HG03103 (cell line): ENCODE measurements at regions not wholly inside any gene's neighbourhood (a gene's known extent, or its start where the extent isn't known, plus 50 kb on each side); places are given as distances from the start of the nearest gene placed in this dataset.

Source experiments
- ATAC-seq: cut with Tn5 transposase; IDR thresholded peaks from one replicate; pipeline ENCODE4 v1.9.1; 2021; ENCODE audit warnings: low read depth; ENCODE audit not compliant: unreplicated experiment

DNA sequence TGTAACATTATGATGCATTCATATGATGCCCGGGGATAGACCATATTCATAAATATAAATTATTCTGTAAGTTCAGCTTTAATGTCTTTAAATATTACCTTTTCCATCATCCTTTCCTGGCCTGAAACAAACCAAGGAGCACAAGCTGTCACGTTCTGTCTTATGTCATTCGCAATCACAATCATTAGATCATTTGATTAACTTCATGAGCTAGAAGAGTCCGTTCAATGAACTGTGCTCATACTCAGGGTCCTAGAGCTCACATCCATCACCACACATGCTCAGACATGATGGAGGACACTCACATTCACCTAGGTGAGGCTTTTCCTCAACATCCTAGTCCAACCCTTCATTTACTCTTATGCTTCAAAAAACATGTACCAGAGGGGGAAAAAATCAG is 599.0 kb upstream of the ID2 start:
- no peak for ATAC-seq

DNA sequence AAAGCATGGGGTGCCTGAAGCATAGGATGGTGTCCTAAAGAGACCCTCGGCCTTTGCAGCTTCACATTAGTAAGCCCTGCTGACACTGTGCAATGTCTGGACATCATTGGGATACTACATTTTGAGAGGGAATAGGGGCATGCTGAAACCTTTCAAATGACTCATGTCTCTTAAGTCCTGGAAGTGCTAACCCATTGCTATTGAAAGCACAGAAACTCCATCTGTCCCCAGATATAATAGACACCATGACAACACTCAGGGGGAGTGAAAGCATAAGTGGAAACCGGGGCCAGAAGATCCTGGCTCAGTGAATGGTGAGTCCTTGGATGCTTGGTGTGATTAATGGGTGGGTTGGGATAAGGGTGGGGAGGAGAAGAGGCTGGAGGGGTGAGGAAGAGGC is 595.5 kb upstream of the ID2 start:
- ATAC-seq: no peak

DNA sequence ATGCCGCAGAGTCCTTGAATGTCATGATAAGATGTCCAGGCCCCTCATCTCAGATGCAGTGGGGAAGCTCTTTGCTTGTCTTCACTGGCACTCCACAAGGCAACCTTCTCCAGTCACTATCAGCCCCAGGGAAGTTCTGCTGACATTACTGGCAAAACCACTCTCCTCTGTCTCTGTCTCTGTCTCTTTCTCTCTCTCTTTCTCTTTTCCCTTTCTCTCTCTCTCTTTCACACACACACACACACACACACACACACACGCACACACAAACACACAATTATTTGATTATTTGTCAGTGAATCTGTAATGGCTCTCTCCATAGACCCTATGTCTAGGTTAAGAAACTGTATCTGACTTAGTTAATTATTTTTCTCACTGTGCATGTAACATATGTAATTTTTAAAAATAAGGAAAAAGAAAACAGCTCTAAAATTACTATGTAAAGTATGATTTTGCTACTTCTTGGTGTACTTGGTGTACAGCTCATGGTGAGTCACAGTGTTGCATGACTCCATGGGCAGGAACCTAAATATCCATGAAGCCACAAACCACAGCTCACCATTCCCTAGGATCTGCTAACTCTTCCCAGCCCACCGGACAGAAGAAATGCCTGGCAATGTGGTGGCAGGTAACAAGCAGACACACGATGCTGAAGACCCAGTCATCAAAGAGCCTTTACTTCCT is 594.9 kb upstream of the ID2 start:
- no peak for ATAC-seq

- no peak for ATAC-seq
Observed at GRCh38 chr2:8087480-8087840, 594.4 kb upstream of the ID2 start.

DNA sequence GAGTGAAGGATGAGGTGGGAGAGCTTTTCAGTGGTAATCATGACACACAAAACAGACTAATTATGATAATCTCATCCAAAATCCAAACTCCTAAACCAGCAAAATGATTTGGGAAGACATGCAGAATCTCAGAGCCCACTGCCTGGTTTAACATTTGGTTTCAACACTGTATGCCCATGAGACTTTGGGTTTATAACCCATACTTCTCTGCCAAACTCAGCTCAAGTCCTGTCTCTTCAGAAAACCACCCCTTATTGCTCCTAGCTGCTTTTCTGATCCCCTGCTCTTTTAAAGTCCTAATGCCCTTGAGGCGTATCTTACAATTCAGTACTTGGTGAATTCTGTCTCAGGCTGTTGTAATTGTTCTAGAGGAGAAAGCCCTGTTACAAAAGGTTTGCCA is 593.0 kb upstream of the ID2 start:
- ATAC-seq: no peak

GRCh38 chr2:8089596-8089995 is 592.3 kb upstream of the ID2 start:
- no peak for ATAC-seq

- no peak for ATAC-seq
Observed at GRCh38 chr2:8090748-8091700, 590.8 kb upstream of the ID2 start.

DNA sequence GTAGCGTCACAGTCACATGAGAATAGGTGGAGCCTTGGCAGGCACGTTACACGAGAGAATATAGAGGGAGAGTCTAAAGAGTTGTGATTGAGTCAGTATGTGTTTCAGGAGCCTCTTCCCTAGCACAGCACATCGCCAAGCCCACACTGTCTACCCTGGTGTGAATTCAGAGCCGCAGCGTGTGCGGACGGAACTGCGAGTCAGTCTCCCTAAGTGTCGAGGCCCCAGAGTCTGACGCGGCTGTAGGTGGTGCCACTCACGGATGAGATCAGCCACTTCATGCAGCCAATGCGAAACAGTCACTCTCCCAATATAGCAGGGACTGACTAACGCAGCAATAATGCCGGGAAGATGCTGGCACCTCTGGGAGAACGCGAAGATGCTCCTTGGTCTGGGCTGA is 587.3 kb upstream of the ID2 start:
- no peak for ATAC-seq

- no peak for ATAC-seq
Observed at GRCh38 chr2:8095978-8096377, 585.9 kb upstream of the ID2 start.

GRCh38 chr2:8096484-8096883 is 585.4 kb upstream of the ID2 start:
- ATAC-seq: no peak

GRCh38 chr2:8098476-8099266 is 583.2 kb upstream of the ID2 start:
- no peak for ATAC-seq

DNA sequence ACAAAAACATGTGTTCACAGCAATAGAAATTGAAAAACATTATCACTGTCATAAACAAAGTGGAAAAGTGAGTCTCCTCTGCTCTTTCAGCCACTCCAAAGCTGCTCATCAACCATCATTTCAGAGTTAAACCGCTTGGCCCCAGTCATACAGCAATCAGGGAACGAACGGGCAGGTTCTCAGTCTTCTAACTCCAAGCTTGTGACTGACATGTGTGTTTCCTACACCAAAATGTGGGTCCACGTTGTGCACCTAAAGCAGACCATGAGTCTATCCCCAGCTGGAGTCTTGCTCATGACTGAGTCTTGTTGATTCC is 582.6 kb upstream of the ID2 start:
- no peak for ATAC-seq

GRCh38 chr2:8101614-8102277 is 580.1 kb upstream of the ID2 start:
- ATAC-seq: no peak

GRCh38 chr2:8102470-8102869 is 579.4 kb upstream of the ID2 start:
- ATAC-seq: no peak

GRCh38 chr2:8103085-8103708 is 578.7 kb upstream of the ID2 start:
- no peak for ATAC-seq

GRCh38 chr2:8107150-8107549 is 574.7 kb upstream of the ID2 start:
- ATAC-seq: no peak

GRCh38 chr2:8107621-8108378 is 574.1 kb upstream of the ID2 start:
- ATAC-seq: no peak

DNA sequence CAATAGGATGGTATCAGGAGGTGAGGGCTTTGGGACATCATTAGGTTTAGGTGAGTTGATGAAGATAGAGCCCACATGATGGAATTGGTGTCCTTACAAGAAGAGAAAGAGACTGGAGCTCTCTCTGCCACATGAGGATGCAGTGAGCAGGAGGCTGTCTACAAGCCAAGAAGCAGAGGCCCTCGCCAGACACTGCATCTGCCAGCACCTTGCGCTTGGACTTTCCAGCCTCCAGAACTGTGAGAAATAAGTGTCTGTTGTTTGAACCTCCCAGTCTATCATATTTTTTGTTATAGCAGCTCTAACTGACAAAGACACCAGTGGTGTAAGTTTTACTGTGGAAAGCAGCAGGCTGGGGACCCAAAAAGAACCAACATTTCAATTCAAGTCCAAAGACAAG is 571.1 kb upstream of the ID2 start:
- no peak for ATAC-seq

DNA sequence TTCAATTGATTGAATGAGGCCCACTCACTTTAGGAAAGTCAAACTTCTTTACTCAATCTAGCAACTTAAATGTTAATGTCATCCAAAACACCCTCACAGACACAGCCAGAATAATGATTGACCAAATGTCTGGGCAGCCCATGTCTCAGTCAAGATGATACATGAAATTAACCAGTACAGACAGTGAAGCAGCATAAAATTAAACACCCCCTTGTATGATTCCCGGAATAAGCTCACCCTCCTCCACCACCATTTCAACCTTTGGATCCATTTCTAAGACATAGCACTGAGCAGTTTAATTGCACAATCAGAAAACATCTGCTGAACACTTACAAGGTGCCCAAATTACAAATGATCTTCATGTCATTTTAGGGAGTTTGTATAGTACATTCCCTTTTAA is 570.7 kb upstream of the ID2 start:
- no peak for ATAC-seq

DNA sequence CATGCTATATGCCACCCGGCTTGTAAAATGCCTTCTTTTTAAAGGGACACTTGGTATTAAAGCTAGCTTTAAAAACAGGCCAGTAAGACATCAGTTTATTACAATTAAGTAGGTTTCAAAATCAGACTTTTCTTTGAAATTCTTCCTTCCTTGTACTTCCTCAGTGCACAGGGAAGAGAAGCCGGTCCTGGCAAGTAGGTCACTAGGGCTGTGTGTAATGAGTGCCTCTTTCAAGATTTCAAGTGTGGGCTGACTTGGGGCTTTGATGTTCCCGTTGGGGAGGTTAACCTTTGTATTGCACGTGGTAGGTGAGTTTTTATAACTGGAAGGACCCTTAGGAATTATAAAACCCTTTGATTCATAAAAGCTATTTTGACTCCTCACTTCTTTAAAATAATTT is 566.4 kb upstream of the ID2 start:
- no peak for ATAC-seq
